ENCODE measurements at regions not wholly inside any gene's neighbourhood (a gene's known extent, or its start where the extent isn't known, plus 50 kb on each side); places are given as distances from the start of the nearest gene placed in this dataset.

DNA sequence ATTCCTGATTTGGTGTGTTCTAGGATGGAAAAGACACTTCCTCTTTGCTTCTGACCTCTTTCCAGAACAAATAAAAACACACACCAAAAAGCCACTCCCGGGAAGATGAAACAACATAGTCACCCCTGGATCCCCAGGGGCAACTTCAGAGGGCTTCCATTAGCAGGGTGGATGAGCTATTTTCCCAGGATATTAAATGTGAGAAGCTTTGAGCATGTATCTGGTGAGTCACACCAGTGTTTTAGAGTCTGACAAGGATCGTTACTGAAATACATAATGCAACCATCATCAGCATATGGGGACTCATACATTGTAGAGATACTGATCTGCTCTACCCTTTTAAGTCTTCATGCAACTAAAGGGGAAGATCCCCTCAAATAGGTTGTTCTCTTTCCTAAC is 115.5 kb upstream of the ZNF438 start:
- H3K4me3 ChIP-seq (replicated peaks; ENCODE audit: low read depth, low read length), result no peak overlapping the region
- TF ChIP-seq CTCF (IDR thresholded peaks at IDR 0.05; ENCODE audit: low read depth, low read length, missing control alignments), result no peak
- DNase-seq (ENCODE audit: extremely low read depth, low read depth), result peak; percentile 46

DNA sequence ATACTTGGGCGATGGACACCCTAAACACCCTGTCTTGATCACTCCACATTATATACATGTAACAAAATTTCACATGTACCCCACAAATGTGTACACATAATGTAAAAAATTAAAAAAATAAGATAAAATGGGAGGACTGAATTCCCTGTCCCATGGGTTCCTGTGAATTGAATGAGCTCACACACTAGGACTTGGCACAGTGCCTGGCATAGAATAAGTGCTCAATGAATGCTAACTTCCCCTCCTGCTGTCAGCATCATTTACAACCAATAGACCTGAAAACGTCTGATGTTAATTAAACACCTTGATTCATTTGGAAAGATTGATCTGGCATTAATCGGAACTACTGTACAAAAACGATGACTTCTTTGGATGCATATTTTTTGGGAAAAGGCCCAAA is 117.3 kb upstream of the ZNF438 start:
- no peak for TF ChIP-seq CTCF (IDR thresholded peaks at IDR 0.05; ENCODE audit: low read depth, low read length, missing control alignments)
- no peak for DNase-seq (ENCODE audit: extremely low read depth, low read depth)
- no peak overlapping the region for H3K4me3 ChIP-seq (replicated peaks; ENCODE audit: low read depth, low read length)

DNA sequence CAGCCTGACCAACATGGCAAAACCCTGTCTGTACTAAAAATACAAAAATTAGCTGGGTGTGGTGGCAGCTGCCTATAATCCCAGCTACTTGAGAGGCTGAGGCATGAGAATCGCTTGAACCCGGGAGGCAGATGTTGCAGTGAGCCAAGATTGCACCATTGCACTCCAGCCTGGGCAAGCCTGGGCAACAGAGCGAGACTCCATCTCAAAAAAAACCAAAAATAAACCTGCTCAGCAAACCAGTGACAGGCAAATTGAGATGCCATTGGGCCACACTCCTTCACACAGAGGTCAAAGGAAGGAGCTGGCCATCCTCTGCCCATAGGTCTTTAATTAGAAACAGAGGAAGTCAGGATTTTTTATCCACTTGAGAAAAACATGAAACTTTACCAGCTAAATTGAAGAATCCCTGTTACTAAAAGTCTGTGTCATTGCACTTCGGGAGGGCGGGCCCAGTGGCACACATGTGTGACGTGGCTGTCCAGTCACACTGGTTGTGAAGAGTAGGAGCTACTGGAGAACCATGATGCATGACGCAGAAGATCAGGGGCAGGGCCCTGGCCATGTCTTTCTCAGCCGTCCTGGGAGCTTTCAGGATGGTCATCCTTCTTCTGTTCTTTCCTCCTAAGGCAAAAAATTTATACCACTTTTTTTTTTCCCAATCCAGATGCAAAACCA is 118.3 kb upstream of the ZNF438 start:
- TF ChIP-seq CTCF (IDR thresholded peaks at IDR 0.05; ENCODE audit: low read depth, low read length, missing control alignments), result no peak
- H3K4me3 ChIP-seq (replicated peaks; ENCODE audit: low read depth, low read length), result no peak overlapping the region
- no peak for DNase-seq (ENCODE audit: extremely low read depth, low read depth)

DNA sequence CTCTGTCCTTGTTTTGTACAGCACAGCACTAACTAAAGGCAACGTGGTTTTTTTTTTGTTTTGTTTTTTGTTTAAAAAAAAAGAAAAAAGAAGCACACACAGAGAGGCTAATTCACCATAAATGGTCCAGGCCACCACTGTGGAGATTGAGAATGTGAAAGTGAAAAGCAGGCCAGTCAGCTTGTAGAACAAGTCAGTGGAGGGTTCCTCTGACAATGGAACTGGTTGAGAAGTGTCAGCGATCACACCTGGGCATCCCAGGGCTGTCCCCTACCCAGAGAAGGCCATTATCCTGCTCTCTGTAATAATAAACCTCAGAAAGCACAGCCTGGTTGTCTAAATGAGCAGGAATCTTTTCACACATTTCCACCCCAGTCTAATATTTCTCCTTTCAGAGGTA is 119.6 kb upstream of the ZNF438 start:
- no peak for TF ChIP-seq CTCF (IDR thresholded peaks at IDR 0.05; ENCODE audit: low read depth, low read length, missing control alignments)
- no peak for DNase-seq (ENCODE audit: extremely low read depth, low read depth)
- H3K4me3 ChIP-seq (replicated peaks; ENCODE audit: low read depth, low read length), result no peak overlapping the region

GRCh38 chr10:31152421-31153135 is 120.9 kb upstream of the ZNF438 start:
- DNase-seq (ENCODE audit: extremely low read depth, low read depth), result no peak
- H3K4me3 ChIP-seq (replicated peaks; ENCODE audit: low read depth, low read length), result no peak overlapping the region

GRCh38 chr10:31153161-31153560 is 121.5 kb upstream of the ZNF438 start:
- DNase-seq (ENCODE audit: extremely low read depth, low read depth), result no peak
- TF ChIP-seq CTCF (IDR thresholded peaks at IDR 0.05; ENCODE audit: low read depth, low read length, missing control alignments), result no peak
- no peak overlapping the region for H3K4me3 ChIP-seq (replicated peaks; ENCODE audit: low read depth, low read length)

More at GRCh38 chr10:31152421-31153135, 120.9 kb upstream of the ZNF438 start:
- TF ChIP-seq CTCF (IDR thresholded peaks at IDR 0.05; ENCODE audit: low read depth, low read length, missing control alignments), result no peak

Data from HFF-Myc (cell line).